C4-2B (cell line): ENCODE measurements at regions not wholly inside any gene's neighbourhood (a gene's known extent, or its start where the extent isn't known, plus 50 kb on each side); places are given as distances from the start of the nearest gene placed in this dataset.

Experiments used
- H3K27ac ChIP-seq: fragments of 450-650 bp; 2 replicates; pipeline ENCODE4 v1.5.1; 2017
- CTCF ChIP-seq: fragments of 450-650 bp; conservative IDR thresholded peaks from 2 replicates; pipeline ENCODE4 v1.5.1; 2017; ENCODE audit warnings: mild to moderate bottlenecking
- ZFX ChIP-seq: fragments of 450-650 bp; IDR thresholded peaks from 2 replicates; pipeline ENCODE4 v1.6.1; 2017

- no peak overlapping the region for H3K27ac ChIP-seq
- TF ChIP-seq ZFX, result no peak
- no peak for TF ChIP-seq CTCF
These were observed 126.0 kb upstream of the LRFN2 start for GRCh38 chr6:40713002-40713719.

- no peak overlapping the region for H3K27ac ChIP-seq
- no peak for TF ChIP-seq ZFX
- TF ChIP-seq CTCF, result no peak
These were observed 123.6 kb upstream of the LRFN2 start for GRCh38 chr6:40710626-40711330.

GRCh38 chr6:40708049-40708448 is 120.9 kb upstream of the LRFN2 start:
- no peak for TF ChIP-seq CTCF
- no peak for TF ChIP-seq ZFX
- H3K27ac ChIP-seq, result no peak overlapping the region

- no peak for TF ChIP-seq CTCF
- no peak for TF ChIP-seq ZFX
- no peak overlapping the region for H3K27ac ChIP-seq
These were observed 119.0 kb upstream of the LRFN2 start for GRCh38 chr6:40706178-40706577.

- no peak overlapping the region for H3K27ac ChIP-seq
- TF ChIP-seq ZFX (no peak), CTCF (no peak)
These were observed 118.2 kb upstream of the LRFN2 start for GRCh38 chr6:40705354-40705753.

GRCh38 chr6:40701352-40702007 is 114.3 kb upstream of the LRFN2 start:
- H3K27ac ChIP-seq, result no peak overlapping the region
- TF ChIP-seq ZFX (no peak), CTCF (no peak)

- TF ChIP-seq ZFX (no peak), CTCF (no peak)
- H3K27ac ChIP-seq, result no peak overlapping the region
These were observed 112.9 kb upstream of the LRFN2 start for GRCh38 chr6:40700006-40700580.
